ENCODE measurements at regions not wholly inside any gene's neighbourhood (a gene's known extent, or its start where the extent isn't known, plus 50 kb on each side); places are given as distances from the start of the nearest gene placed in this dataset.

GRCh38 chr10:78770167-78771090, 298.3 kb upstream of the ZMIZ1 start:
- TF ChIP-seq CTCF (conservative IDR thresholded peaks at IDR 0.05): no peak
- no peak for TF ChIP-seq EZH2 (IDR thresholded peaks at IDR 0.05; ENCODE audit: low read depth)

Data from PC-9 (cell line).